GM12872 (cell line): ENCODE measurements at regions not wholly inside any gene's neighbourhood (a gene's known extent, or its start where the extent isn't known, plus 50 kb on each side); places are given as distances from the start of the nearest gene placed in this dataset.

Source experiments
- CTCF ChIP-seq: IDR thresholded peaks from 3 replicates; pipeline ENCODE4 v1.5.1; 2011; ENCODE audit warnings: low read depth, mild to moderate bottlenecking, low read length, moderate library complexity; ENCODE audit not compliant: insufficient read depth

GRCh38 chr4:163871078-163871477, 376.6 kb downstream of the TMA16 start:
- no peak for TF ChIP-seq CTCF

- no peak for TF ChIP-seq CTCF
Measured at GRCh38 chr4:163875327-163875726, 380.8 kb downstream of the TMA16 start.

GRCh38 chr4:163878336-163879121, 384.0 kb downstream of the TMA16 start:
- TF ChIP-seq CTCF, result no peak

- TF ChIP-seq CTCF, result no peak
Measured at GRCh38 chr4:163892417-163892816, 397.9 kb downstream of the TMA16 start.

GRCh38 chr4:163895378-163896005, 401.0 kb downstream of the TMA16 start:
- TF ChIP-seq CTCF, result no peak

GRCh38 chr4:163901319-163901718, 406.8 kb downstream of the TMA16 start:
- no peak for TF ChIP-seq CTCF

GRCh38 chr4:163902417-163902816, 407.9 kb downstream of the TMA16 start:
- no peak for TF ChIP-seq CTCF
